Left ventricle myocardium inferior (tissue), 1 donor: ENCODE measurements at regions not wholly inside any gene's neighbourhood (a gene's known extent, or its start where the extent isn't known, plus 50 kb on each side); places are given as distances from the start of the nearest gene placed in this dataset.

Experiments used
- DNase-seq: peaks from one replicate; pipeline ENCODE4 v3.0.0-alpha.2; 2020
- H3K27ac ChIP-seq: fragments of 200-600 bp; replicated peaks from 2 replicates; pipeline ENCODE4 v1.8.0; 2021
- H3K27me3 ChIP-seq: fragments of 200-600 bp; 2 replicates; pipeline ENCODE4 v1.8.0; 2021; ENCODE audit warnings: low read depth
- H3K36me3 ChIP-seq: fragments of 200-600 bp; 2 replicates; pipeline ENCODE4 v1.8.0; 2021
- H3K4me1 ChIP-seq: fragments of 200-600 bp; 2 replicates; pipeline ENCODE4 v1.8.0; 2021
- H3K4me3 ChIP-seq: fragments of 200-600 bp; 2 replicates; pipeline ENCODE4 v1.8.0; 2021; ENCODE audit warnings: mild to moderate bottlenecking, moderate library complexity
- H3K9me3 ChIP-seq: fragments of 200-600 bp; replicated peaks from 2 replicates; pipeline ENCODE4 v1.8.0; 2021
- intact Hi-C: fragments of 100-400 bp; cut with micrococcal nuclease; formaldehyde crosslinking; loops from one replicate; pipeline ENCODE4 v1.11.0; 2022
- TF ChIP-seq, protein P1 (sequence below): fragments of 200-600 bp; IDR thresholded peaks from 2 replicates; pipeline ENCODE4 v1.8.0; 2021; ENCODE audit warnings: antibody characterized with exemption, mild to moderate bottlenecking, borderline replicate concordance
- donor health status: DM: no; HTN: yes; CAD: no; lungs with severe emphysema.

DNA sequence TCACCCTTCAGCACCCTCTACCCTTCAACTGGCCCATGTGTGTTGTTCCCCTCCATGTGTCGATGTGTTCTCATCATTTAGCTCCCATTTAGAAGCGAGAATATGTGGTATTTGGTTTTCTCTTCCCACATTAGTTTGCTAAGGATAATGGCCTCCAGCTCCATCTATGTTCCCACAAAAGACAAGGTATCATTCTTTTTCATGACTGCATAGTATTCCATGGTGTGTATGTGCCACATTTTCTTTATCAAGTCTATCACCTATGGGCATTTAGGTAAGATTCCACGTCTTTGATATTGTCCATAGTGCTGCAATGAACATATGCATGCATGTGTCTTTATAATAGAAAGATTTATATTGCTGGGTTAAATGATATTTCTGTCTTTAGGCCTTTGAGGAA lies 325.1 kb upstream of the ADAMTS16 start:
- no peak for DNase-seq
- H3K4me3 ChIP-seq: no peak overlapping the region
- H3K27me3 ChIP-seq: no peaks in the 10 kb centered on the region
- H3K9me3 ChIP-seq: no peaks in the 10 kb centered on the region
- H3K36me3 ChIP-seq: no peaks in the 10 kb centered on the region
- intact Hi-C loops: no loop called here
- H3K27ac ChIP-seq: no peak overlapping the region
- TF ChIP-seq, protein P1, sequence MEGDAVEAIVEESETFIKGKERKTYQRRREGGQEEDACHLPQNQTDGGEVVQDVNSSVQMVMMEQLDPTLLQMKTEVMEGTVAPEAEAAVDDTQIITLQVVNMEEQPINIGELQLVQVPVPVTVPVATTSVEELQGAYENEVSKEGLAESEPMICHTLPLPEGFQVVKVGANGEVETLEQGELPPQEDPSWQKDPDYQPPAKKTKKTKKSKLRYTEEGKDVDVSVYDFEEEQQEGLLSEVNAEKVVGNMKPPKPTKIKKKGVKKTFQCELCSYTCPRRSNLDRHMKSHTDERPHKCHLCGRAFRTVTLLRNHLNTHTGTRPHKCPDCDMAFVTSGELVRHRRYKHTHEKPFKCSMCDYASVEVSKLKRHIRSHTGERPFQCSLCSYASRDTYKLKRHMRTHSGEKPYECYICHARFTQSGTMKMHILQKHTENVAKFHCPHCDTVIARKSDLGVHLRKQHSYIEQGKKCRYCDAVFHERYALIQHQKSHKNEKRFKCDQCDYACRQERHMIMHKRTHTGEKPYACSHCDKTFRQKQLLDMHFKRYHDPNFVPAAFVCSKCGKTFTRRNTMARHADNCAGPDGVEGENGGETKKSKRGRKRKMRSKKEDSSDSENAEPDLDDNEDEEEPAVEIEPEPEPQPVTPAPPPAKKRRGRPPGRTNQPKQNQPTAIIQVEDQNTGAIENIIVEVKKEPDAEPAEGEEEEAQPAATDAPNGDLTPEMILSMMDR: no peak
- no peaks in the 10 kb centered on the region for H3K4me1 ChIP-seq

DNA sequence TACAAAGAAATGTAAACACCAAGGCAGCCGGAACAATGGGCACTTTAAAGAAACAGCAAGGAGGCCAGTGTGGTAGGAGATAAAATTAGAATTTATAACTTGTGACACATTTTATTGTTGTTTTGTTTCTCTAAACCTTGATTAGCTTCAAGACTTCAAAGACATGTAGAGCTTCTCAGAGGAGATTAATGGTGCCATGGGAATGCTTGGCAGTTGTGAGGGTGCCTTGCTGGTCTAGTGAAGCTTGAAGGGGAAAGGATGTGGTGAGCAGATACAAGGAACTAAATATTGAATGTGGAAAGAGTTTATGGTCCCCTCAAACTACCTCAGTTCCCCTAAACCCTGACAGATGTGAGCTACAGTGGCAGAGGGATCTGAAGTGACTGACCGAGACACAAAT lies 322.4 kb upstream of the ADAMTS16 start:
- no peak overlapping the region for H3K4me3 ChIP-seq
- no peaks in the 10 kb centered on the region for H3K4me1 ChIP-seq

DNA sequence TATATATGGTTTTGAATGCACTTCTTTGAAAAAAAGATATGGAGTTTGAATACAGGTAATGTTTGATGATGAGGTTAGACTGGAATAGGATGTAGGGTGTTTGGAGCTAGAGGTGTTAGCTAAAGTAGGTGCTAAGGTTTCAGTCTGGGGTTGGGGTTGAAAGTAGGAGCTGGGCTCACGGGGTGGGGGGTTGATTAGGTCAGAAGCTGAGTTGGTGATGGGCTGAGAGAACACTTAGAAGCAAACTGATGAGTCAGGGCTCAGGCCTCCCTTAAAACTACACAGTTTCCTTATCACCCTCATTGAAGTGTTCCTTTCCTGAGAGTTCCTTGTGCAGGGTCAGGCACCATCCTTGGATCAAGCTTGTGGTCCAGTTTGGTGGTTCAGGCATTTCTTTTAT lies 308.8 kb upstream of the ADAMTS16 start:
- no peaks in the 10 kb centered on the region for H3K36me3 ChIP-seq
- no peak for DNase-seq
- intact Hi-C loops: no loop called here
- H3K4me1 ChIP-seq: no peaks in the 10 kb centered on the region
- no peaks in the 10 kb centered on the region for H3K9me3 ChIP-seq
- H3K27me3 ChIP-seq: peaks cover 4% of the 10 kb centered on the region
- no peak overlapping the region for H3K4me3 ChIP-seq
- TF ChIP-seq, protein P1: no peak
- no peak overlapping the region for H3K27ac ChIP-seq

More for the DNA sequence above, 322.4 kb upstream of the ADAMTS16 start:
- Histone ChIP-seq H3K27me3 (no peaks in the 10 kb centered on the region), H3K36me3 (no peaks in the 10 kb centered on the region), H3K9me3 (no peaks in the 10 kb centered on the region), H3K27ac (no peak overlapping the region)
- intact Hi-C loops: no loop called here
- TF ChIP-seq, protein P1: no peak
- no peak for DNase-seq

DNA sequence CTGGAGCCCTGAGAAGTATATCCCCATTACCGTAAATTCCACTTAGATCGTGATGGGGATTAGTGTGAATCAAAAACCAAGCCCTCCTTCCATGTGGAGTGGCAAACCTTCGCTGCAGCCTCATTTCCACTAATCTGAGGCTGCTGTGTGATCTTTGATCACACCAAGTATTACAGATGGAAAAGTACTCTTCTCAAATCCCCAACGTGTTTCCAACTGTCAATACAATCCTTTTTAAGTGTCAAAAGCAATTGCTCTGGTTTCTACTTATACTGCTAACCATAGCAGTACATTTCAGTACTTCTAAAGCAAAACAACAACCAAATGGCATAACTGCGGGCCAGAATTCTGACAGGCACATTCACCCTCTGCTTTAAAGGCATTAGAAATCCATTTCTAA lies 307.7 kb upstream of the ADAMTS16 start:
- Histone ChIP-seq H3K4me1 (no peaks in the 10 kb centered on the region), H3K27ac (no peak overlapping the region), H3K9me3 (no peaks in the 10 kb centered on the region), H3K27me3 (peaks cover 4% of the 10 kb centered on the region), H3K36me3 (no peaks in the 10 kb centered on the region), H3K4me3 (no peak overlapping the region)
- TF ChIP-seq, protein P1: no peak
- DNase-seq: no peak
- intact Hi-C loops: no loop called here

DNA sequence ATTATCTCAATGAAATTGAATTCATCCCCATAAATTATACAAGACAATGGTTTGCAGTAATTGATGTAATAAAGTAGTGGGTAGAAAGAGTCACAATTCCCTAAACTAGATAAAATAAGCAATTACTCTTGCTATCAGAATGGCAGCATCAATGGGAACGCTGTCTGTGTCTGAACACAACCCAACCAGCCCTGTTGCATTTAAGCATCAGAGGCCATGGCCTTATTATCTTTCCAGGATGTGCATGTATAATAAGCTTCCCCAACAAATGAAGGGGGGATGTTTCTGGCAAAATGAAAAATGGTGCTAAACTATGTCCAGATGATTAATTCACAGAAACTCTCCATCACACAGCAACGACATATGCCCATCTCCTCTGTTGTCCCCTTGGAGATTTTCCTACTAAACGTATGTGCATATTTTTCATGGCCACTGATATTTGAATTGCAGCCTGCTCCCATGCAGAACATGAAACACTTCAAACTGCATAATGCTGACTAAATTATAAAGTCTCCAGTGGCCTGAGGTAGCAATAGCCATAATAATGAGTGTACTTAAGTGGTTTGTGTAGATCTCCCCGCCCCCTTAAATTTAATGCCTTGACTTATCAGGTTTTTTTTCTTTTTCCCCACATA lies 306.9 kb upstream of the ADAMTS16 start:
- intact Hi-C loops: no loop called here
- H3K27me3 ChIP-seq: peaks cover 4% of the 10 kb centered on the region
- no peaks in the 10 kb centered on the region for H3K36me3 ChIP-seq
- H3K27ac ChIP-seq: no peak overlapping the region
- no peaks in the 10 kb centered on the region for H3K9me3 ChIP-seq
- no peak for DNase-seq
- H3K4me1 ChIP-seq: no peaks in the 10 kb centered on the region
- no peak overlapping the region for H3K4me3 ChIP-seq
- TF ChIP-seq, protein P1: no peak
